BE2C (cell line): ENCODE measurements at regions not wholly inside any gene's neighbourhood (a gene's known extent, or its start where the extent isn't known, plus 50 kb on each side); places are given as distances from the start of the nearest gene placed in this dataset.

ENCODE experiments used
- DNase-seq: peaks from one replicate; pipeline ENCODE4 v3.0.0-alpha.2; 2020
- H3K27me3 ChIP-seq: fragments of 250-450 bp; sonication (Bioruptor Pico); 2 replicates; pipeline ENCODE4 v1.5.1; 2020; ENCODE audit warnings: mild to moderate bottlenecking
- H3K36me3 ChIP-seq: fragments of 250-450 bp; sonication (Bioruptor Pico); 2 replicates; pipeline ENCODE4 v1.5.1; 2020; ENCODE audit warnings: mild to moderate bottlenecking
- H3K4me1 ChIP-seq: fragments of 250-450 bp; sonication (Bioruptor Pico); 2 replicates; pipeline ENCODE4 v1.5.1; 2020
- H3K4me3 ChIP-seq: 2 replicates; pipeline ENCODE4 v1.5.1; 2011; ENCODE audit warnings: low read depth, low read length
- H3K9me3 ChIP-seq: fragments of 250-450 bp; sonication (Bioruptor Pico); 2 replicates; pipeline ENCODE4 v1.5.1; 2020
- CTCF ChIP-seq: IDR thresholded peaks from 2 replicates; pipeline ENCODE4 v1.5.1; 2012; ENCODE audit warnings: mild to moderate bottlenecking, low read depth, low read length

- no peaks in the 10 kb centered on the region for H3K36me3 ChIP-seq
- H3K9me3 ChIP-seq = no peaks in the 10 kb centered on the region
- H3K4me3 ChIP-seq = no peak overlapping the region
- DNase-seq = no peak
- peaks cover 5% of the 10 kb centered on the region; the same call in 1 of the 2 replicates for H3K4me1 ChIP-seq
- H3K27me3 ChIP-seq = no peaks in the 10 kb centered on the region
- no peak for TF ChIP-seq CTCF
Observed at GRCh38 chr10:3482200-3482993, 302.6 kb downstream of the KLF6 start.

GRCh38 chr10:3481496-3481895 is 303.5 kb downstream of the KLF6 start:
- Histone ChIP-seq H3K36me3 (no peaks in the 10 kb centered on the region), H3K4me3 (no peak overlapping the region), H3K27me3 (no peaks in the 10 kb centered on the region), H3K9me3 (no peaks in the 10 kb centered on the region), H3K4me1 (peaks cover 5% of the 10 kb centered on the region; the same call in 1 of the 2 replicates)
- TF ChIP-seq CTCF = no peak
- DNase-seq = no peak

- H3K9me3 ChIP-seq = no peaks in the 10 kb centered on the region
- DNase-seq = no peak
- TF ChIP-seq CTCF = no peak
- no peak overlapping the region for H3K4me3 ChIP-seq
- H3K27me3 ChIP-seq = no peaks in the 10 kb centered on the region
- H3K4me1 ChIP-seq = peaks cover 5% of the 10 kb centered on the region; the same call in 1 of the 2 replicates
- H3K36me3 ChIP-seq = no peaks in the 10 kb centered on the region
Observed at GRCh38 chr10:3480990-3481315, 304.1 kb downstream of the KLF6 start.

- no peak for DNase-seq
- no peaks in the 10 kb centered on the region for H3K36me3 ChIP-seq
- no peak overlapping the region for H3K4me3 ChIP-seq
- peaks cover 5% of the 10 kb centered on the region; the same call in 1 of the 2 replicates for H3K4me1 ChIP-seq
- no peaks in the 10 kb centered on the region for H3K9me3 ChIP-seq
- no peaks in the 10 kb centered on the region for H3K27me3 ChIP-seq
- no peak for TF ChIP-seq CTCF
Observed at GRCh38 chr10:3480281-3480989, 304.6 kb downstream of the KLF6 start.

GRCh38 chr10:3478632-3479240 is 306.2 kb upstream of the PITRM1 start:
- DNase-seq = no peak
- H3K4me3 ChIP-seq = no peak overlapping the region

More at GRCh38 chr10:3478632-3479240, 306.2 kb upstream of the PITRM1 start:
- TF ChIP-seq CTCF = no peak
- Histone ChIP-seq H3K4me1 (no peaks in the 10 kb centered on the region), H3K27me3 (no peaks in the 10 kb centered on the region), H3K9me3 (no peaks in the 10 kb centered on the region), H3K36me3 (no peaks in the 10 kb centered on the region)
